Mucosa of gallbladder (tissue), 1 donor: ENCODE measurements at regions not wholly inside any gene's neighbourhood (a gene's known extent, or its start where the extent isn't known, plus 50 kb on each side); places are given as distances from the start of the nearest gene placed in this dataset.

ENCODE experiments used
- DNase-seq: peaks from one replicate; pipeline ENCODE4 v3.0.0-alpha.2; 2020; ENCODE audit warnings: low spot score
- donor health status: DM: no; HTN: no; CAD: no.

- no peak for DNase-seq
Observed at GRCh38 chr7:121810831-121811672, 61.9 kb upstream of the PTPRZ1 start.

GRCh38 chr7:121807078-121807477 lies 65.9 kb upstream of the PTPRZ1 start:
- DNase-seq = no peak

- no peak for DNase-seq
Observed at GRCh38 chr7:121803039-121803438, 69.9 kb upstream of the PTPRZ1 start.

- no peak for DNase-seq
Observed at GRCh38 chr7:121800916-121801675, 71.9 kb upstream of the PTPRZ1 start.

- DNase-seq = no peak
Observed at GRCh38 chr7:121798896-121799295, 74.1 kb upstream of the PTPRZ1 start.

GRCh38 chr7:121798453-121798840 lies 74.5 kb upstream of the PTPRZ1 start:
- DNase-seq = no peak

GRCh38 chr7:121797657-121798452 lies 75.1 kb upstream of the PTPRZ1 start:
- no peak for DNase-seq

GRCh38 chr7:121796936-121797656 lies 75.9 kb upstream of the PTPRZ1 start:
- DNase-seq = no peak

GRCh38 chr7:121796381-121796780 lies 76.6 kb upstream of the PTPRZ1 start:
- DNase-seq = no peak

GRCh38 chr7:121795736-121796135 lies 77.2 kb upstream of the PTPRZ1 start:
- DNase-seq = no peak

- no peak for DNase-seq
Observed at GRCh38 chr7:121793716-121794115, 79.2 kb upstream of the PTPRZ1 start.

- DNase-seq = no peak
Observed at GRCh38 chr7:121777672-121778071, 95.3 kb upstream of the PTPRZ1 start.

GRCh38 chr7:121774563-121774962 lies 98.4 kb upstream of the PTPRZ1 start:
- no peak for DNase-seq

GRCh38 chr7:121766676-121767075 lies 106.3 kb upstream of the PTPRZ1 start:
- DNase-seq = no peak

- no peak for DNase-seq
Observed at GRCh38 chr7:121761399-121761798, 111.6 kb upstream of the PTPRZ1 start.

- no peak for DNase-seq
Observed at GRCh38 chr7:121755818-121756552, 117.0 kb upstream of the PTPRZ1 start.

GRCh38 chr7:121755286-121755685 lies 117.7 kb upstream of the PTPRZ1 start:
- DNase-seq = no peak

- DNase-seq = no peak
Observed at GRCh38 chr7:121753944-121754343, 119.0 kb upstream of the PTPRZ1 start.

GRCh38 chr7:121752706-121753105 lies 120.3 kb upstream of the PTPRZ1 start:
- no peak for DNase-seq

GRCh38 chr7:121748546-121748945 lies 124.4 kb upstream of the PTPRZ1 start:
- no peak for DNase-seq

GRCh38 chr7:121745856-121746255 lies 127.1 kb upstream of the PTPRZ1 start:
- DNase-seq = no peak
